ENCODE measurements at regions not wholly inside any gene's neighbourhood (a gene's known extent, or its start where the extent isn't known, plus 50 kb on each side); places are given as distances from the start of the nearest gene placed in this dataset.

DNA sequence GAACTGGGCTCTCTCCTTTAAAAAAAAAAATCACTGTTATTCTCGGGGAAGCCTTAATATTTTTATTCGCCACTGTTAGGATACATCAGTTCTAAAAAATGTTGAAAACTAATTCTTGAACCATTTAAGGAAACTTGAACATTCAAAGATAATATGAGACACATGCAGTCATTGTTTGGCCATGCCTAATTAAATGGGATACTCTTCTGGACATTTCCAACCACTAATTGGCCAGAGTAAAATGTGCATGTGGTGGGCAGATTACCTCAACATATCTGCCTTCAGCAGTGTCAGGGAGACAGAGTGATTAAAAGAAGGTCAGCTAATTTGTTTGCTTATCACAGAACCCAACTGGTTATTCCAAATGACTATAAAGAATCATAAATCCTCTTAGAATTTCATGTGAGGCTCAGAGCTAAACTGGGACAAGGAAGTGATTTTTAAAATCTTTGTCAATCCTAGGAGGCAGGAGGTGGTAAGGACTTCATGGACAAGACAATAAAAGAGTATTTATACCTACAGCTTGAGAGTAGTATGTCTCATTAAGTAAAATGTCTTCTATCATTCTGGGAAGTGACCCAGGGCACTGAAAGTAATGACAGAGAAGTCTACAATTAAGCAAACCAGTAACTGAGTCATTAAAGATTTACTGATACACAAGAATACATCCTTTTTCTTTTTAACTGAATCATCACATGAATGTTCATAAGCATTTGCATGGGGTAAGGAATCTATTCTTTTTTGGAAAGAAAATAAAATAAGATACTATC lies 242.9 kb upstream of the TRPM3 start:
- DNase-seq (ENCODE audit: low spot score) (no peak), ATAC-seq (ENCODE audit: insufficient number of reproducible peaks, low FRiP score, low read depth) (no peak)
- Histone ChIP-seq H3K27ac (no peak overlapping the region), H3K4me3 (no peak overlapping the region), H3K9me3 (no peaks in the 10 kb centered on the region), H3K4me1 (ENCODE audit: control insufficient read depth in 1 of 2, low read depth in 2 of 2) (no peaks in the 10 kb centered on the region), H3K27me3 (replicated peaks; ENCODE audit: insufficient read depth) (no peaks in the 10 kb centered on the region), H3K36me3 (no peaks in the 10 kb centered on the region)
- TF ChIP-seq, protein P1, sequence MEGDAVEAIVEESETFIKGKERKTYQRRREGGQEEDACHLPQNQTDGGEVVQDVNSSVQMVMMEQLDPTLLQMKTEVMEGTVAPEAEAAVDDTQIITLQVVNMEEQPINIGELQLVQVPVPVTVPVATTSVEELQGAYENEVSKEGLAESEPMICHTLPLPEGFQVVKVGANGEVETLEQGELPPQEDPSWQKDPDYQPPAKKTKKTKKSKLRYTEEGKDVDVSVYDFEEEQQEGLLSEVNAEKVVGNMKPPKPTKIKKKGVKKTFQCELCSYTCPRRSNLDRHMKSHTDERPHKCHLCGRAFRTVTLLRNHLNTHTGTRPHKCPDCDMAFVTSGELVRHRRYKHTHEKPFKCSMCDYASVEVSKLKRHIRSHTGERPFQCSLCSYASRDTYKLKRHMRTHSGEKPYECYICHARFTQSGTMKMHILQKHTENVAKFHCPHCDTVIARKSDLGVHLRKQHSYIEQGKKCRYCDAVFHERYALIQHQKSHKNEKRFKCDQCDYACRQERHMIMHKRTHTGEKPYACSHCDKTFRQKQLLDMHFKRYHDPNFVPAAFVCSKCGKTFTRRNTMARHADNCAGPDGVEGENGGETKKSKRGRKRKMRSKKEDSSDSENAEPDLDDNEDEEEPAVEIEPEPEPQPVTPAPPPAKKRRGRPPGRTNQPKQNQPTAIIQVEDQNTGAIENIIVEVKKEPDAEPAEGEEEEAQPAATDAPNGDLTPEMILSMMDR (IDR thresholded peaks at IDR 0.05), result no peak

DNA sequence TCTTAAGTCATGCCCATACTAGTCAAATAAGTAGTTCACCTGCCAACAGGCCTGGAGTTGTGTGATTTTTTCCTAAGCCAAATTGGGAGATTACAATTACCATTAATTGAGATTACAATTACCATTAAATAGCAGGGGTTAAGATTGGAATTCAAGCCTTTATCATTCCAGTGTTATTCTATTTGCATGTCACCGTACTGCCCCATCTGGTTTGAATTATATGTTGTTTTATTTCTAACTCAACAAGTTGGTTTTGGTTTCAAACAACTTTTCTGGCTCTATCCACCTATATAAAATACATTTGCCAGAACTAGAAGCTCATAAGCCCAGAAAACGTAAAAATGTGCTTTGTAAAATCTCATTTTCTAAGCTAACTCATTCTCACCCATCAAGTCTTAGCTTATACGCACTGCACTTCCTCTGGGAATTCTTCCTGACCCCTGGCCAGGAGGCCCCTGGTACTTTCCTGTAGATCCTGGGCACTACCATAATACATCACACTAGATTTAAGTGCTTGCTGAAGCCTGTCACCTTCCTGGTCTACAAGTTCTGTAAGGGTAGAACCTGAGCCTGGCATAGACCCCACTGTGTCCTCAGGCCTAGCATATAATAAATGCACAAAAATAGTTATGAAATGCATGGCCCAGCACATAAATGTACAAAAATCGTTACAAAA lies 242.0 kb upstream of the TRPM3 start:
- Histone ChIP-seq H3K27me3 (replicated peaks; ENCODE audit: insufficient read depth) (no peaks in the 10 kb centered on the region), H3K36me3 (no peaks in the 10 kb centered on the region), H3K9me3 (no peaks in the 10 kb centered on the region), H3K27ac (no peak overlapping the region), H3K4me3 (no peak overlapping the region), H3K4me1 (ENCODE audit: control insufficient read depth in 1 of 2, low read depth in 2 of 2) (no peaks in the 10 kb centered on the region)
- ATAC-seq (ENCODE audit: insufficient number of reproducible peaks, low FRiP score, low read depth) (no peak), DNase-seq (ENCODE audit: low spot score) (no peak)
- TF ChIP-seq, protein P1 (IDR thresholded peaks at IDR 0.05), result no peak

DNA sequence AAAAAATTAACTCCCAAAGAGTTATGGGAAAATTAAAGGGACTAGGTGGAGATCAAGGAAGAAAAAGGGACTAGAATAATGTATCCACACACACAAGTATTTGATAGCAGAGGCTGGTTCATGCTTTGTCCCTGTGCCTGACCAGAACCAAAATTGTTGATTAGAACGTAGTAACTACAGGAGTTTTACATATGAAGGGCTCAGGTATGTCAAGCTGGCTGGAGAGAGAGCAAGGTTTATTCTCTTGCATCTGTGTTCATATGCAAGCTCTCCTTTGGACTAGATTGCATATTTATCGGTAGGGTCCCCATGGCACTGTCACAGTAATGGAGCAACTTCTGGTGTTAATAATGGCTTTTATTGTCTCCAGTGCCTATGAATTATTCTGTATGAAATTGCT lies 239.9 kb upstream of the TRPM3 start:
- H3K27ac ChIP-seq, result no peak overlapping the region
- H3K36me3 ChIP-seq, result no peaks in the 10 kb centered on the region
- H3K9me3 ChIP-seq, result no peaks in the 10 kb centered on the region
- ATAC-seq (ENCODE audit: insufficient number of reproducible peaks, low FRiP score, low read depth) (no peak), DNase-seq (ENCODE audit: low spot score) (no peak)
- H3K27me3 ChIP-seq (replicated peaks; ENCODE audit: insufficient read depth), result no peaks in the 10 kb centered on the region
- no peaks in the 10 kb centered on the region for H3K4me1 ChIP-seq (ENCODE audit: control insufficient read depth in 1 of 2, low read depth in 2 of 2)
- TF ChIP-seq, protein P1 (IDR thresholded peaks at IDR 0.05), result no peak
- no peak overlapping the region for H3K4me3 ChIP-seq

DNA sequence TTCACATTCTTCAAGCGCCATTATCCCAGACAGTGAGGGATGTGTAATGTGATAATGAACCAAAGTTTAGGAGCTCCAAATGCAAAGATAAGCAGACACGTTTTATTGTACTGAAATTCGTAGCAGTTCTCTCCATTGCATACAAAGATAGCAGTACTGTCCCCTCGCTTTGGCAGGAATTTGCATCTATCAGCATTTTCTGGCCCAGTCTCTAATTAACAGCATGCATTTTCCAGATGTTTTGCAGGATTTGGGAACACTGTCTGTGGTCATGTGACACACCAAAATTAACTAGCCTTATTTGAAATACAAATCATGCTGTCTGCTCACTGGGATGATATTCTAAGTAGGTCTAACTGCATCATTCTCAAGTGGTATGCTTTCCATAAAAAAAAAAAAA lies 235.9 kb upstream of the TRPM3 start:
- H3K27me3 ChIP-seq (replicated peaks; ENCODE audit: insufficient read depth), result no peaks in the 10 kb centered on the region
- no peaks in the 10 kb centered on the region for H3K4me1 ChIP-seq (ENCODE audit: control insufficient read depth in 1 of 2, low read depth in 2 of 2)
- H3K36me3 ChIP-seq, result no peaks in the 10 kb centered on the region
- TF ChIP-seq, protein P1 (IDR thresholded peaks at IDR 0.05), result no peak
- H3K27ac ChIP-seq, result no peak overlapping the region
- DNase-seq (ENCODE audit: low spot score) (no peak), ATAC-seq (ENCODE audit: insufficient number of reproducible peaks, low FRiP score, low read depth) (no peak)
- H3K4me3 ChIP-seq, result no peak overlapping the region
- no peaks in the 10 kb centered on the region for H3K9me3 ChIP-seq

DNA sequence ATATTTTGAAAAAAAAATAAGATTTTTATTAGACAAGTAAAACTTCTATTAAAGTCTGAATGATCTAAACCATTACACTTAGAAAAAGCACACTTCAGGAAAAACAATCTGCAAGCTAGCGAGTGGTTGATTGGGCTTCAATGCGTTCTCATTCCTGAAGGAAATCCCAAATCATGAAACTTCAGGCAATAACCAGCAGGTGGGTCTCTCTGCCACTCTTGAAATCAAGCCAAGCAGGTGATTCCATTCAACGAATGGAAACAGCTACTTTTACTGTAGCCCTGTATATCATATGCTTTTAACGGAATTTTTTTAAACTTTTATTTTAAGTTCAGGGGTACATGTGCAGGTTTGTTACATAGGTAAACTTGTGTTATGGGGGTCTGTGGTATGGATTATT lies 234.5 kb upstream of the TRPM3 start:
- Histone ChIP-seq H3K27ac (no peak overlapping the region), H3K9me3 (no peaks in the 10 kb centered on the region), H3K36me3 (no peaks in the 10 kb centered on the region), H3K4me3 (no peak overlapping the region), H3K4me1 (ENCODE audit: control insufficient read depth in 1 of 2, low read depth in 2 of 2) (no peaks in the 10 kb centered on the region), H3K27me3 (replicated peaks; ENCODE audit: insufficient read depth) (no peaks in the 10 kb centered on the region)
- DNase-seq (ENCODE audit: low spot score), result no peak
- ATAC-seq (ENCODE audit: insufficient number of reproducible peaks, low FRiP score, low read depth), result no peak
- TF ChIP-seq, protein P1 (IDR thresholded peaks at IDR 0.05), result no peak
